Neural cell (in vitro differentiated cells): ENCODE measurements at regions not wholly inside any gene's neighbourhood (a gene's known extent, or its start where the extent isn't known, plus 50 kb on each side); places are given as distances from the start of the nearest gene placed in this dataset.

ENCODE experiments used
- H2AFZ ChIP-seq: fragments of 200-600, 300-800 bp; sonication (generic), shearing (Covaris generic); 2 replicates; pipeline ENCODE4 v1.6.0; 2014; ENCODE audit warnings: low read depth, mild to moderate bottlenecking, antibody characterized with exemption, low read length, moderate library complexity
- H3F3A ChIP-seq: fragments of 200-600 bp; shearing (Covaris generic); 2 replicates; pipeline ENCODE4 v1.6.1; 2016; ENCODE audit warnings: mild to moderate bottlenecking, moderate library complexity, mixed read lengths, antibody characterized with exemption, low read length; ENCODE audit not compliant: insufficient read depth, poor library complexity, severe bottlenecking
- H3K27ac ChIP-seq: fragments of 200-600, 300-800 bp; sonication (generic), shearing (Covaris generic); 2 replicates; pipeline ENCODE4 v1.5.1; 2014; ENCODE audit warnings: mild to moderate bottlenecking, low read length, moderate library complexity
- H3K27me3 ChIP-seq: fragments of 300-800, 200-600 bp; sonication (generic), shearing (Covaris generic); 2 replicates; pipeline ENCODE4 v1.6.0; 2014; ENCODE audit warnings: mild to moderate bottlenecking, low read depth, low read length, moderate library complexity; ENCODE audit not compliant: insufficient read depth
- H3K36me3 ChIP-seq: fragments of 300-800, 200-600 bp; sonication (generic), shearing (Covaris generic); 2 replicates; pipeline ENCODE4 v1.5.1; 2014; ENCODE audit warnings: mild to moderate bottlenecking, antibody characterized with exemption, low read length, moderate library complexity; ENCODE audit not compliant: insufficient read depth
- H3K4me2 ChIP-seq: fragments of 300-800, 200-600 bp; sonication (generic), shearing (Covaris generic); 2 replicates; pipeline ENCODE4 v1.6.0; 2014; ENCODE audit warnings: mild to moderate bottlenecking, low read length
- H3K4me3 ChIP-seq: fragments of 300-800, 200-600 bp; sonication (generic), shearing (Covaris generic); 2 replicates; pipeline ENCODE4 v1.5.1; 2014; ENCODE audit warnings: mild to moderate bottlenecking, low read length, moderate library complexity
- H3K79me2 ChIP-seq: fragments of 200-600 bp; shearing (Covaris generic); replicated peaks from 2 replicates; pipeline ENCODE4 v1.6.0; 2014; ENCODE audit warnings: mild to moderate bottlenecking, low read length, moderate library complexity; ENCODE audit not compliant: insufficient read depth
- H3K9ac ChIP-seq: fragments of 300-800, 200-600 bp; sonication (generic), shearing (Covaris generic); 2 replicates; pipeline ENCODE4 v1.6.1; 2016; ENCODE audit warnings: mild to moderate bottlenecking, low read length, mixed read lengths
- H3K9me2 ChIP-seq: fragments of 200-600 bp; shearing (Covaris generic); 2 replicates; pipeline ENCODE4 v1.6.1; 2016; ENCODE audit warnings: mild to moderate bottlenecking, low read length, mixed read lengths; ENCODE audit not compliant: insufficient read depth
- H3K9me3 ChIP-seq: fragments of 200-600, 300-800 bp; sonication (generic), shearing (Covaris generic); 2 replicates; pipeline ENCODE4 v1.6.1; 2016; ENCODE audit warnings: mild to moderate bottlenecking, mixed run types, low read length, moderate library complexity, mixed read lengths
- H4K20me1 ChIP-seq: fragments of 200-600 bp; shearing (Covaris generic); 2 replicates; pipeline ENCODE4 v1.6.1; 2016; ENCODE audit warnings: mild to moderate bottlenecking, mixed run types; ENCODE audit not compliant: insufficient read depth
- EP300 ChIP-seq: fragments of 450-650 bp; conservative IDR thresholded peaks from 2 replicates; pipeline ENCODE4 v1.6.1; 2014; ENCODE audit warnings: antibody characterized with exemption, mild to moderate bottlenecking, moderate library complexity; ENCODE audit not compliant: poor library complexity, severe bottlenecking
- EZH2 ChIP-seq: fragments of 200-600, 300-800 bp; shearing (Covaris generic), sonication (generic); IDR thresholded peaks from 2 replicates; pipeline ENCODE4 v1.6.1; 2014; ENCODE audit warnings: antibody characterized with exemption, low read length, borderline replicate concordance, mild to moderate bottlenecking; ENCODE audit not compliant: insufficient read depth, poor library complexity, severe bottlenecking
- MXI1 ChIP-seq: fragments of 450-650 bp; conservative IDR thresholded peaks from 2 replicates; pipeline ENCODE4 v1.6.1; 2014; ENCODE audit warnings: antibody characterized with exemption, mild to moderate bottlenecking; ENCODE audit not compliant: poor library complexity, severe bottlenecking
- POLR2AphosphoS5 ChIP-seq: IDR thresholded peaks from 2 replicates; pipeline ENCODE4 v1.6.1; 2012
- RAD21 ChIP-seq: fragments of 450-650 bp; conservative IDR thresholded peaks from 2 replicates; pipeline ENCODE4 v1.6.1; 2014; ENCODE audit warnings: antibody characterized with exemption, mild to moderate bottlenecking, moderate library complexity
- SMC3 ChIP-seq: fragments of 450-650 bp; conservative IDR thresholded peaks from 2 replicates; pipeline ENCODE4 v1.6.1; 2014; ENCODE audit warnings: antibody characterized with exemption, mild to moderate bottlenecking, moderate library complexity; ENCODE audit not compliant: poor library complexity
- TAF1 ChIP-seq: IDR thresholded peaks from 2 replicates; pipeline ENCODE4 v1.6.1; 2012; ENCODE audit warnings: low read depth
- TF ChIP-seq, protein P1 (sequence below): IDR thresholded peaks from 2 replicates; pipeline ENCODE4 v1.6.1; 2012; ENCODE audit warnings: borderline replicate concordance
- TF ChIP-seq, protein P2 (sequence below): fragments of 450-650 bp; IDR thresholded peaks from 2 replicates; pipeline ENCODE4 v1.5.1; 2014; ENCODE audit warnings: antibody characterized with exemption, mild to moderate bottlenecking, moderate library complexity; ENCODE audit not compliant: poor library complexity, severe bottlenecking

- H3K4me3 ChIP-seq, result no peak overlapping the region
- H2AFZ ChIP-seq, result no peak overlapping the region
- no peak overlapping the region for H3K4me2 ChIP-seq
- no peaks in the 10 kb centered on the region for H3K27me3 ChIP-seq
- TF ChIP-seq, protein P1, sequence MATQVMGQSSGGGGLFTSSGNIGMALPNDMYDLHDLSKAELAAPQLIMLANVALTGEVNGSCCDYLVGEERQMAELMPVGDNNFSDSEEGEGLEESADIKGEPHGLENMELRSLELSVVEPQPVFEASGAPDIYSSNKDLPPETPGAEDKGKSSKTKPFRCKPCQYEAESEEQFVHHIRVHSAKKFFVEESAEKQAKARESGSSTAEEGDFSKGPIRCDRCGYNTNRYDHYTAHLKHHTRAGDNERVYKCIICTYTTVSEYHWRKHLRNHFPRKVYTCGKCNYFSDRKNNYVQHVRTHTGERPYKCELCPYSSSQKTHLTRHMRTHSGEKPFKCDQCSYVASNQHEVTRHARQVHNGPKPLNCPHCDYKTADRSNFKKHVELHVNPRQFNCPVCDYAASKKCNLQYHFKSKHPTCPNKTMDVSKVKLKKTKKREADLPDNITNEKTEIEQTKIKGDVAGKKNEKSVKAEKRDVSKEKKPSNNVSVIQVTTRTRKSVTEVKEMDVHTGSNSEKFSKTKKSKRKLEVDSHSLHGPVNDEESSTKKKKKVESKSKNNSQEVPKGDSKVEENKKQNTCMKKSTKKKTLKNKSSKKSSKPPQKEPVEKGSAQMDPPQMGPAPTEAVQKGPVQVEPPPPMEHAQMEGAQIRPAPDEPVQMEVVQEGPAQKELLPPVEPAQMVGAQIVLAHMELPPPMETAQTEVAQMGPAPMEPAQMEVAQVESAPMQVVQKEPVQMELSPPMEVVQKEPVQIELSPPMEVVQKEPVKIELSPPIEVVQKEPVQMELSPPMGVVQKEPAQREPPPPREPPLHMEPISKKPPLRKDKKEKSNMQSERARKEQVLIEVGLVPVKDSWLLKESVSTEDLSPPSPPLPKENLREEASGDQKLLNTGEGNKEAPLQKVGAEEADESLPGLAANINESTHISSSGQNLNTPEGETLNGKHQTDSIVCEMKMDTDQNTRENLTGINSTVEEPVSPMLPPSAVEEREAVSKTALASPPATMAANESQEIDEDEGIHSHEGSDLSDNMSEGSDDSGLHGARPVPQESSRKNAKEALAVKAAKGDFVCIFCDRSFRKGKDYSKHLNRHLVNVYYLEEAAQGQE, result no peak
- TF ChIP-seq POLR2AphosphoS5 (no peak), MXI1 (no peak), RAD21 (no peak), EZH2 (no peak)
- TF ChIP-seq, protein P2, sequence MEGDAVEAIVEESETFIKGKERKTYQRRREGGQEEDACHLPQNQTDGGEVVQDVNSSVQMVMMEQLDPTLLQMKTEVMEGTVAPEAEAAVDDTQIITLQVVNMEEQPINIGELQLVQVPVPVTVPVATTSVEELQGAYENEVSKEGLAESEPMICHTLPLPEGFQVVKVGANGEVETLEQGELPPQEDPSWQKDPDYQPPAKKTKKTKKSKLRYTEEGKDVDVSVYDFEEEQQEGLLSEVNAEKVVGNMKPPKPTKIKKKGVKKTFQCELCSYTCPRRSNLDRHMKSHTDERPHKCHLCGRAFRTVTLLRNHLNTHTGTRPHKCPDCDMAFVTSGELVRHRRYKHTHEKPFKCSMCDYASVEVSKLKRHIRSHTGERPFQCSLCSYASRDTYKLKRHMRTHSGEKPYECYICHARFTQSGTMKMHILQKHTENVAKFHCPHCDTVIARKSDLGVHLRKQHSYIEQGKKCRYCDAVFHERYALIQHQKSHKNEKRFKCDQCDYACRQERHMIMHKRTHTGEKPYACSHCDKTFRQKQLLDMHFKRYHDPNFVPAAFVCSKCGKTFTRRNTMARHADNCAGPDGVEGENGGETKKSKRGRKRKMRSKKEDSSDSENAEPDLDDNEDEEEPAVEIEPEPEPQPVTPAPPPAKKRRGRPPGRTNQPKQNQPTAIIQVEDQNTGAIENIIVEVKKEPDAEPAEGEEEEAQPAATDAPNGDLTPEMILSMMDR, result no peak
- H3K27ac ChIP-seq, result no peak overlapping the region
- no peaks in the 10 kb centered on the region for H3K79me2 ChIP-seq
- H3K9me2 ChIP-seq, result no peaks in the 10 kb centered on the region
- no peak overlapping the region for H3K9ac ChIP-seq
- H3F3A ChIP-seq, result no peaks in the 10 kb centered on the region
- no peaks in the 10 kb centered on the region for H4K20me1 ChIP-seq
- H3K36me3 ChIP-seq, result no peaks in the 10 kb centered on the region
- no peaks in the 10 kb centered on the region for H3K9me3 ChIP-seq
Measured at GRCh38 chr11:109658190-109658589, 236.2 kb downstream of the C11orf87 start.

- H2AFZ ChIP-seq, result no peak overlapping the region
- no peaks in the 10 kb centered on the region for H3K9me3 ChIP-seq
- H3K9ac ChIP-seq, result no peak overlapping the region
- no peaks in the 10 kb centered on the region for H3K9me2 ChIP-seq
- no peaks in the 10 kb centered on the region for H4K20me1 ChIP-seq
- H3K4me3 ChIP-seq, result no peak overlapping the region
- no peaks in the 10 kb centered on the region for H3K27me3 ChIP-seq
- H3K27ac ChIP-seq, result no peak overlapping the region
- no peaks in the 10 kb centered on the region for H3K36me3 ChIP-seq
- no peak for TF ChIP-seq POLR2AphosphoS5
- TF ChIP-seq RAD21, result no peak
- TF ChIP-seq SMC3, result no peak
- TF ChIP-seq MXI1, result no peak
- TF ChIP-seq, protein P1, result no peak
- TF ChIP-seq EZH2, result no peak
- TF ChIP-seq, protein P2, result no peak
- TF ChIP-seq TAF1, result no peak
- TF ChIP-seq EP300, result no peak
- H3F3A ChIP-seq, result no peaks in the 10 kb centered on the region
- no peak overlapping the region for H3K4me2 ChIP-seq
- no peaks in the 10 kb centered on the region for H3K79me2 ChIP-seq
Measured at GRCh38 chr11:109667719-109668118, 245.7 kb downstream of the C11orf87 start.
